T-helper 2 cell treated with Interferon-gamma antibody and Interleukin-4, amounts not matched to agents 5 μg/mL and 100 μg/mL, for 36 hours (primary cell): ENCODE measurements at regions not wholly inside any gene's neighbourhood (a gene's known extent, or its start where the extent isn't known, plus 50 kb on each side); places are given as distances from the start of the nearest gene placed in this dataset.

Experiments used
- DNase-seq: peaks from one replicate; pipeline ENCODE4 v3.0.0; 2021; ENCODE audit warnings: low spot score
- H3K27ac Mint-ChIP-seq: one replicate; pipeline ENCODE4 v1.8.0; 2021; ENCODE audit warnings: mild to moderate bottlenecking, mixed read lengths
- H3K27me3 Mint-ChIP-seq: one replicate; pipeline ENCODE4 v1.8.0; 2021; ENCODE audit warnings: low read depth, mixed read lengths
- H3K36me3 Mint-ChIP-seq: one replicate; pipeline ENCODE4 v1.8.0; 2021; ENCODE audit warnings: low read depth, mixed read lengths
- H3K4me1 Mint-ChIP-seq: one replicate; pipeline ENCODE4 v1.8.0; 2021; ENCODE audit warnings: low read depth, mixed read lengths
- H3K4me3 Mint-ChIP-seq: one replicate; pipeline ENCODE4 v1.8.0; 2022; ENCODE audit warnings: mild to moderate bottlenecking, moderate library complexity, mixed read lengths
- H3K9me3 Mint-ChIP-seq: one replicate; pipeline ENCODE4 v1.8.0; 2021; ENCODE audit warnings: mixed read lengths

DNA sequence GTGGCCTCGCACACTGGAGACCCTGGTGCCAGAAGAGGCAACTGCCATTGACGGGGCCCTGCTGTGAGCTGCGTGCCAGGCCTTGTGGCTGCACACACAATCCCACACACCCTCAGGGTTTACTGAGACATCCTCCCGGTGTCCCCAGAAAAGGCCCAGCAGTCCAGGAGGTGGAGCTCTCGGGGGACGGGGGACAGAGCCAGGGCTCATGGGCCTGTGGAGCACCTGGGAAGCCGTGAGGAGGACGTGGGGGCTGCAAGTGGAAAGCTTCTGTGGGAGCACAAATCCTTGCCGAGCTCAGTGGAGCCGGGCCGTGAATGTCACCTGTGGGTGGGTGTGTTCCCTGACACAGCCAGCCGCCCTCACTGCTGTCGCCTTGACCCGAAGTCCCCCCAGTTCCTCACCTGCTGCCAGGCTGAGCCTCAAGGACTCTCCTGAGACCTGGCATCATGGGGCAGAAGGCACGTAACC lies 609.7 kb downstream of the TBC1D22A start:
- H3K9me3 Mint-ChIP-seq: no peaks in the 10 kb centered on the region
- H3K36me3 Mint-ChIP-seq: no peaks in the 10 kb centered on the region
- no peak overlapping the region for H3K4me3 Mint-ChIP-seq
- H3K27me3 Mint-ChIP-seq: no peaks in the 10 kb centered on the region
- no peak for DNase-seq
- no peaks in the 10 kb centered on the region for H3K4me1 Mint-ChIP-seq
- no peak overlapping the region for H3K27ac Mint-ChIP-seq

GRCh38 chr22:47371263-47372090 lies 609.0 kb downstream of the TBC1D22A start:
- no peak overlapping the region for H3K4me3 Mint-ChIP-seq
- no peak for DNase-seq
- H3K9me3 Mint-ChIP-seq: no peaks in the 10 kb centered on the region
- H3K36me3 Mint-ChIP-seq: no peaks in the 10 kb centered on the region
- no peak overlapping the region for H3K27ac Mint-ChIP-seq
- H3K27me3 Mint-ChIP-seq: no peaks in the 10 kb centered on the region
- no peaks in the 10 kb centered on the region for H3K4me1 Mint-ChIP-seq

DNA sequence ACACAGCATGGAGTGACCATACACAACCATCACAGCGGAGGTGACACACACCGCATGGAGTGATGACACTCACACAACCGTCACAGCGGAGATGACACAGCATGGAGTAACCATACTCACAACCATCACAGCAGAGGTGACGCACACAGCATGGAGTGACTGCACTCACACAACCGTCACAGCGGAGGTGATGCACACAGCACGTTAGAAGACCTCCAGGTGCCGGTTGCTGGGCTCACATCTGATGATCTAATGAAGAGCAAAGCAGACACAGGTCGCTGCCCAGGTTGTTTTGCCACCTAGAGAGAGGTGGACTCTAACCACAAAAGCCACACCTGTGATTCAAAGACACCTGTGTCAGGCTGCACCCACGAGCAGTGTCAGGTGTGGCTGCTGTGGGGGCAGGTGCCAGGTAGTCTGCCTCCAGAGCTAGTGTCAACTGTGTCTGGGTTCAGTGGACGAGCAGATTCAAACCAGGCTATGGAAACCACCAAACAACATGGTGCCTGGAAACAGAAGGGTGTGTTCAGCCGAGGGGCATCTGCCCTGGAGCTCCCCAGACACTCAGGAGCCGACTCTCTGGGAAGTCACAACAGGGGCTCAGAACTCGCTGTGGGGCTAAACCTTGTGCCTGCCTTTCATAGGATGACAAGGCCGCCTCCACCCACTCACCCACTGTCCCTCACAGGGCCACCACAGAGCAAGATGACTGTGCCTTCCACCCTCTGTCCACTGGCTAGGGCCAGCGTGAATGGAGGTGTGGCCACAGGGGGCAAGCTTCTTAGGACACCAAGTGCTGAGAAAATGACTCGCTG lies 608.2 kb downstream of the TBC1D22A start:
- H3K9me3 Mint-ChIP-seq: no peaks in the 10 kb centered on the region
- no peaks in the 10 kb centered on the region for H3K4me1 Mint-ChIP-seq
- H3K27me3 Mint-ChIP-seq: no peaks in the 10 kb centered on the region
- H3K4me3 Mint-ChIP-seq: no peak overlapping the region
- H3K27ac Mint-ChIP-seq: no peak overlapping the region
- DNase-seq: no peak
- no peaks in the 10 kb centered on the region for H3K36me3 Mint-ChIP-seq

DNA sequence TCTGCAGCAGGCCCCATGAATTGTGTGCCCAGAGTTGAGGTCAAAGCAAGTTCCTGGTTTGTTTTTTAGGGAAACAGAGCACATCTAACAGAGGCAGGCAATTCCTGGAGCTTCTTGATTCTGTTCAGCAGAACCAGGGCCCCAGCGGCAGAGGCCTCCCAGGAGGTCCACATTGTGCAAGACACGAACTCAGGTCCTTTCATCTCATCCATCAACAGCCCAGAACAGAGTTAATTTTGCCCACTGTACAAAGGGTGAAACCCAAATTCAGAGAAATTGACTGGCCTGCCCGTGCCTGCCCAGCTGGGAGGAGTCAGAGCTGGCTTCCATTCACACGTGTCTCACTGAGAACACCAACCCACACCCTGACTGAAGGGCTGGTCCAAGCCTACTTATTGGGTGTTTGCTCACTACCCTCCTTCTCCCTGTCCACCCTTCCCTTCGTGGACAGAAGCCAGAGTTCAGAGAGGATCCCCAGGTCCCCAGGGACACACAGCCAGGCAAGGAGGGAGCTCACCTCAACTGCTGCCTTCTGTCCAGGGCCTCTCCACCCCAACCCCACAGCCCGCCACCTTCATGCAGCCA lies 607.1 kb downstream of the TBC1D22A start:
- DNase-seq: no peak
- H3K27ac Mint-ChIP-seq: no peak overlapping the region
- no peaks in the 10 kb centered on the region for H3K36me3 Mint-ChIP-seq
- no peaks in the 10 kb centered on the region for H3K27me3 Mint-ChIP-seq
- no peaks in the 10 kb centered on the region for H3K4me1 Mint-ChIP-seq
- H3K4me3 Mint-ChIP-seq: no peak overlapping the region
- no peaks in the 10 kb centered on the region for H3K9me3 Mint-ChIP-seq

- H3K4me3 Mint-ChIP-seq: no peak overlapping the region
- no peaks in the 10 kb centered on the region for H3K36me3 Mint-ChIP-seq
- no peaks in the 10 kb centered on the region for H3K27me3 Mint-ChIP-seq
- H3K9me3 Mint-ChIP-seq: peaks cover 3% of the 10 kb centered on the region
- H3K27ac Mint-ChIP-seq: no peak overlapping the region
- no peaks in the 10 kb centered on the region for H3K4me1 Mint-ChIP-seq
- DNase-seq: no peak
Observed at GRCh38 chr22:47369020-47369419, 606.6 kb downstream of the TBC1D22A start.

- no peaks in the 10 kb centered on the region for H3K4me1 Mint-ChIP-seq
- no peaks in the 10 kb centered on the region for H3K36me3 Mint-ChIP-seq
- H3K27me3 Mint-ChIP-seq: no peaks in the 10 kb centered on the region
- H3K9me3 Mint-ChIP-seq: peaks cover 6% of the 10 kb centered on the region
- no peak overlapping the region for H3K27ac Mint-ChIP-seq
- no peak for DNase-seq
- H3K4me3 Mint-ChIP-seq: no peak overlapping the region
Observed at GRCh38 chr22:47367993-47368945, 605.8 kb downstream of the TBC1D22A start.

GRCh38 chr22:47367107-47367690 lies 604.7 kb downstream of the TBC1D22A start:
- no peaks in the 10 kb centered on the region for H3K27me3 Mint-ChIP-seq

DNA sequence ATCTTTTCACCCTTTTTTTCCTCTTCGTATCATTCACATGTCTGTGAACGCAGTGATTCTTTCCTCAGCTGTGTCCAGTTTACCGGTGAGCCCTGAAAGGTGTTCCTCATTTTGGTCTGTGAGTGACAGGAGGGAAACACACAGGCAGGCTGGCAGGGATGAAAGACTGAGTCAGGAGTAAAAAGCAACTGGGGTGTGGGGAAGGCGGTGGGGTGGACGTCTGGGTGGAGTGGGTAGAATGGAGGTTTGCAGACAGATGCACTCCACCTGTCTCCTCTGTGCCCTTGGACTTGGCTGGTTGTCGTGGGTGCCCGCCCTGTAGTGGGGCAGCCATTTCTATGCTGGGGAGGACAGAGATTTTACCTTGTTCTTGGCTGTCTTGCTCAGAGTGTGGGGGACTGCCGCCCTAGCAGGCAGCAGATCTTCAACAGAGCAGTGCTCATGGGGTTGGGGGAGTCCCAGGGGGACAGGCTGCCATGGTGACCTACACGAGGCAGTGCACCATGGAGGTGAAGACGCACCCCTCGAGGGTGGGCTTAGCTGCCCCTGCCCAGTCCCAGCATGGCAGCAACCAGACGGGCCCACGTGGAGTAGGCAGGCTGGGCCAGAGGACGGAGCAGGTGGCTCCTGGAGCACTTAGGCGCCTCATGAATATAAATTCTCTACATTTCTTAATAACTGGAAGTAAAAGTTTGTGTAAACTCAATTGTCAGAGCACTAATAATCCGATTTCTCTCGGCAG lies 603.7 kb downstream of the TBC1D22A start:
- H3K4me3 Mint-ChIP-seq: no peak overlapping the region
- no peak for DNase-seq
- H3K36me3 Mint-ChIP-seq: no peaks in the 10 kb centered on the region
- no peaks in the 10 kb centered on the region for H3K27me3 Mint-ChIP-seq
- no peak overlapping the region for H3K27ac Mint-ChIP-seq
- no peaks in the 10 kb centered on the region for H3K4me1 Mint-ChIP-seq
- peaks cover 15% of the 10 kb centered on the region for H3K9me3 Mint-ChIP-seq

More at GRCh38 chr22:47367107-47367690, 604.7 kb downstream of the TBC1D22A start:
- H3K36me3 Mint-ChIP-seq: no peaks in the 10 kb centered on the region
- no peak for DNase-seq
- H3K27ac Mint-ChIP-seq: no peak overlapping the region
- peaks cover 11% of the 10 kb centered on the region for H3K9me3 Mint-ChIP-seq
- H3K4me3 Mint-ChIP-seq: no peak overlapping the region
- H3K4me1 Mint-ChIP-seq: no peaks in the 10 kb centered on the region

GRCh38 chr22:47361247-47361646 lies 598.8 kb downstream of the TBC1D22A start:
- DNase-seq: no peak
- H3K27ac Mint-ChIP-seq: no peak overlapping the region
- H3K36me3 Mint-ChIP-seq: no peaks in the 10 kb centered on the region
- H3K27me3 Mint-ChIP-seq: no peaks in the 10 kb centered on the region
- H3K9me3 Mint-ChIP-seq: peaks cover 15% of the 10 kb centered on the region
- no peak overlapping the region for H3K4me3 Mint-ChIP-seq
- H3K4me1 Mint-ChIP-seq: no peaks in the 10 kb centered on the region

- H3K27me3 Mint-ChIP-seq: no peaks in the 10 kb centered on the region
- H3K27ac Mint-ChIP-seq: no peak overlapping the region
- DNase-seq: no peak
- H3K4me1 Mint-ChIP-seq: no peaks in the 10 kb centered on the region
- H3K36me3 Mint-ChIP-seq: no peaks in the 10 kb centered on the region
- peaks cover 7% of the 10 kb centered on the region for H3K9me3 Mint-ChIP-seq
- no peak overlapping the region for H3K4me3 Mint-ChIP-seq
Observed at GRCh38 chr22:47357493-47357892, 595.0 kb downstream of the TBC1D22A start.

DNA sequence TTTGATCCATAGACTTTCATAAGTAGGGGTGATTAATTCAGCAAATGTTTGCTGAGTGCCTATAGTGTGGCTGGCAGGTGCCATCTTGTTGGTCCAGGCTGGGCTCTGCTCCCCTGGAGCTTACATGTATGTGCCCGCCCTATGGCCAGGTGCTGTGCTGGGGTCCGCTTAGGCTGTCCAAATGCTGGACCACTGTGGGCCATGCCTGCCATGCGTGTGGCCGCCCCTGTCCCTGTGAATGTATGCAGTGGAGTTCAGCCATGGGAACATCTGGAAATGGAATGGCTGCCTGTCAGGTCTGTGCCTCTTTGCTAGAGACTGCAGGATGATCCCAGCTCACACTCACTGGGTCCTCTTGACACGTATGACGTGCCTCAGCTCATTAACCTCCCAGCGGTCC lies 594.6 kb downstream of the TBC1D22A start:
- H3K27me3 Mint-ChIP-seq: no peaks in the 10 kb centered on the region
- no peaks in the 10 kb centered on the region for H3K4me1 Mint-ChIP-seq
- H3K9me3 Mint-ChIP-seq: peaks cover 3% of the 10 kb centered on the region
- no peaks in the 10 kb centered on the region for H3K36me3 Mint-ChIP-seq
- H3K27ac Mint-ChIP-seq: no peak overlapping the region
- DNase-seq: no peak
- no peak overlapping the region for H3K4me3 Mint-ChIP-seq

- Mint-ChIP-seq H3K4me1 (no peaks in the 10 kb centered on the region), H3K27ac (no peak overlapping the region), H3K9me3 (no peaks in the 10 kb centered on the region), H3K36me3 (no peaks in the 10 kb centered on the region), H3K27me3 (no peaks in the 10 kb centered on the region), H3K4me3 (no peak overlapping the region)
- no peak for DNase-seq
Observed at GRCh38 chr22:47356511-47357011, 594.1 kb downstream of the TBC1D22A start.
